GM20000 (cell line): ENCODE measurements at regions not wholly inside any gene's neighbourhood (a gene's known extent, or its start where the extent isn't known, plus 50 kb on each side); places are given as distances from the start of the nearest gene placed in this dataset.
"Not testable (repeated sequence)": the region's sequence is repeated elsewhere in the genome, so short reads cannot be mapped to it uniquely, and the experiment has no call there.

Experiments used
- DNase-seq: peaks from one replicate; pipeline ENCODE4 v3.0.0; 2012; ENCODE audit warnings: low spot score
- TF ChIP-seq, protein P1 (sequence below): IDR thresholded peaks from 2 replicates; pipeline ENCODE4 v1.5.1; 2012; ENCODE audit warnings: mild to moderate bottlenecking, control low read depth; ENCODE audit errors: extremely low read depth, missing control alignments

GRCh38 chr11:98720951-98721350 lies 299.8 kb upstream of the CNTN5 start:
- DNase-seq: no peak
- TF ChIP-seq, protein P1, sequence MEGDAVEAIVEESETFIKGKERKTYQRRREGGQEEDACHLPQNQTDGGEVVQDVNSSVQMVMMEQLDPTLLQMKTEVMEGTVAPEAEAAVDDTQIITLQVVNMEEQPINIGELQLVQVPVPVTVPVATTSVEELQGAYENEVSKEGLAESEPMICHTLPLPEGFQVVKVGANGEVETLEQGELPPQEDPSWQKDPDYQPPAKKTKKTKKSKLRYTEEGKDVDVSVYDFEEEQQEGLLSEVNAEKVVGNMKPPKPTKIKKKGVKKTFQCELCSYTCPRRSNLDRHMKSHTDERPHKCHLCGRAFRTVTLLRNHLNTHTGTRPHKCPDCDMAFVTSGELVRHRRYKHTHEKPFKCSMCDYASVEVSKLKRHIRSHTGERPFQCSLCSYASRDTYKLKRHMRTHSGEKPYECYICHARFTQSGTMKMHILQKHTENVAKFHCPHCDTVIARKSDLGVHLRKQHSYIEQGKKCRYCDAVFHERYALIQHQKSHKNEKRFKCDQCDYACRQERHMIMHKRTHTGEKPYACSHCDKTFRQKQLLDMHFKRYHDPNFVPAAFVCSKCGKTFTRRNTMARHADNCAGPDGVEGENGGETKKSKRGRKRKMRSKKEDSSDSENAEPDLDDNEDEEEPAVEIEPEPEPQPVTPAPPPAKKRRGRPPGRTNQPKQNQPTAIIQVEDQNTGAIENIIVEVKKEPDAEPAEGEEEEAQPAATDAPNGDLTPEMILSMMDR: no peak

DNA sequence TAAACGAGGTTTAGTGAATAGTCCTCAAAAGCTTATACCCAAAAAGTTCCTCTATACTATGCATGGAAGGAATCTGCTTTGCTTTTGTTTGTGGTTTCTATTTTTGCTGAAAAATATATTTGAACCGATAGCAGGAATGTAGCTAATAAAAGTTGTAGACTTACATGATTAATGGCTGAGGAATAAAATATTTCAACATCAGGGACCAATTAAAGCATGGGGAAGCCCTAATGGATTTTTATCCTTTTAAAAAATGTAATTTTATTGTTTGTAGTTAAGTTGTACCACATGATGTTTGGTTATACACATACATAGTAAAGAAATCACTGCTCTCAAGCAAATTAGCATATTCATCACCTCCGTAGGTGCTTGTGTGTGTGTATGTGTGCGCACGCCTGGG lies 295.3 kb upstream of the CNTN5 start:
- DNase-seq: no peak
- TF ChIP-seq, protein P1: no peak

DNA sequence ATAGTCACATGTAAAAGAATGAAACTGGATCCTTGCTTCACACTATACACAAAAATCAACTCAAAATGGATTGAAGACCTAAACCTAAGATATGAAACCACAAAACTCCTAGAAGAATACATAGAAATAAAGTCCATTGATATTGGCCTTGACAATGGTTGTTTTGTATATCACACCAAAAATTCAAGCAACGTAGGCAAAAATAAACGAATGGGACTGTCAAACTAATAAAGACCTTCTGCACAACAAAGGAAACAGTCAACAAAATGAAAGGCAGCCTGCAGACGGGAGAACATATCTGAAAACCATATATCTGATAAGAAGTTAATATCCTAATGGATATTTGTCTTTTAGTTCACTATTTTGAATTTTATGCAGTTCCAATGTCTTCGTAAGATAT lies 292.3 kb upstream of the CNTN5 start:
- no peak for DNase-seq
- TF ChIP-seq, protein P1: no peak

DNA sequence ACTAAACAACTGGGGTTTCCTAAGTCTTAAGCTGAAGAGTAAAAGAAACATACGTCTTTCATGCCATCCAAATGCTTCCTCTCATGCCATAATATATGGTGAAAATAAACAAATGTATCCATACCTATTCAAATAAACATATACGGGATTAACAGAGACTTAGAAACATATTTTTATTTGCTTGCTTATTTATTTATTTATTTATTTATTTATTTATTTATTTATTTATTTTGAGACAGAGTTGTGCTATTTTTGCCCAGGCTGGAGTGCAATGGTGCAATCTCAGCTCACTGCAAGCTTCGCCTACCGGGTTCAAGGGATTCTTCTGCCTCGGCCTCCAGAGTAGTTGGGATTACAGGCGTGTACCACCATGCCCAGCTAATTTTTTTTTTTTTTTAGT lies 291.6 kb upstream of the CNTN5 start:
- DNase-seq: no peak
- TF ChIP-seq, protein P1: no peak

- DNase-seq: no peak
- TF ChIP-seq, protein P1: no peak
These were observed 287.8 kb upstream of the CNTN5 start for GRCh38 chr11:98732947-98733346.

GRCh38 chr11:98733378-98733777 lies 287.4 kb upstream of the CNTN5 start:
- not testable (repeated sequence) for DNase-seq

DNA sequence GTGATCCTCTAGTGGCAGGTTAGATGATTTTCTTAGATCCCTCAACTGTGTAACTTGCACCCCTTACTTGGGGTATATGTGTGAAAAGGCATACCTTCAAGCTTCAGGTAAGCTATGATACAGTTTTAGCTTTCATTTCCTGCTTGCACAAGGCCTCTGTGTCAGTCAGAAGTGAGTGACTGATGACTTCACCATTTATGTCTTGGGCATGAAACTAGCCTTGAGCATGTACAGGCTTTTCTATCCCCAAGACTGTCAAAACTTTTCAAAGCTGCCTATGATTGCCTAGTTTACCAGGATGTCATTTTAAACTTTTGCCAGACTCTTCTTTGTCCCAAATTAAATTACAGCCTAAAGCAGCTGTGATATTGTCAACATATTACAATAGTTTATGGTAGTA lies 286.1 kb upstream of the CNTN5 start:
- TF ChIP-seq, protein P1: no peak

GRCh38 chr11:98736833-98737232 lies 283.9 kb upstream of the CNTN5 start:
- no peak for DNase-seq
- TF ChIP-seq, protein P1: no peak

More for the DNA sequence above, 286.1 kb upstream of the CNTN5 start:
- DNase-seq: no peak
